OCI-M1 (cell line): ENCODE measurements at regions not wholly inside any gene's neighbourhood (a gene's known extent, or its start where the extent isn't known, plus 50 kb on each side); places are given as distances from the start of the nearest gene placed in this dataset.
"Not testable (repeated sequence)": the region's sequence is repeated elsewhere in the genome, so short reads cannot be mapped to it uniquely, and the experiment has no call there.

Source experiments
- DNase-seq: peaks from one replicate; lab custom pipeline; 2025; lab: John Stamatoyannopoulos, UW

DNA sequence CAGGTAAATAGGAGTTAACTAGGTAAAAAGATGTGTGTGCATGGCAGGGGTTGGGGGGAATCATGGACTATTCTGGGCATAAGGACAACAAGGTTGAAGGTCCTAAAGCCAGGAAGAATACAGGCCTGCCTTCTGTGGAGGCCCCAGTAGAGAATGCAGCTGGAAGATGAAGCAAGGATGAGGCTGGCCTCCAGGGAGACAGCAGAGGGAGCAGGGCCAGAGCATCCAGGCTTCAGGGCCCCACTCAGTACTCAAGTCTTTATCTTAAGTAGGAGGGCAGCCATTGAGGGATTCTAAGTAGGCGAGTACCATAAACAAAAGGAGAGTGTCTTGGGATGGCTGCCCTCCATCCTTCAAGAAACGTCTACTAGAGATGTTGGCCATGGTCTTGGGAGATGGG, 101.8 kb upstream of the APCDD1 start:
- DNase-seq: no peak

DNA sequence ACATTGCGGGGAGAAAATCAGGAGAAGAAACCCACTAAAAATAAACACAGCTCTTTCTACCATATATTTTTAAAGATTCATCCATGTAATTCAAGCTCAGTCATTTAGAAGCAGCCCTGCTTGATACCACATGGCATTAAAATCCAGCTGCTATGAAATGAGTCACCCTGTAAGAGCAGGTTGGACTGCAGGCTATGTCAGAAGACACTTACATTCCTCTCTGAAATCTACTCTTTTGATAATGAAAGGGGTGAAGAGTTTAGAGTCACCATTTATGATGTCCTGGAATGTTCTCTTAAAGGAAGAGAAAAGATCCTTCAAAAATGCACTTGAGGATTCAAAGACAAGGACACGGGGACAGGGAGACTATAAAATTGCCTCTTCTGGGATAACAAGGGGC, 100.6 kb upstream of the APCDD1 start:
- DNase-seq: no peak

DNA sequence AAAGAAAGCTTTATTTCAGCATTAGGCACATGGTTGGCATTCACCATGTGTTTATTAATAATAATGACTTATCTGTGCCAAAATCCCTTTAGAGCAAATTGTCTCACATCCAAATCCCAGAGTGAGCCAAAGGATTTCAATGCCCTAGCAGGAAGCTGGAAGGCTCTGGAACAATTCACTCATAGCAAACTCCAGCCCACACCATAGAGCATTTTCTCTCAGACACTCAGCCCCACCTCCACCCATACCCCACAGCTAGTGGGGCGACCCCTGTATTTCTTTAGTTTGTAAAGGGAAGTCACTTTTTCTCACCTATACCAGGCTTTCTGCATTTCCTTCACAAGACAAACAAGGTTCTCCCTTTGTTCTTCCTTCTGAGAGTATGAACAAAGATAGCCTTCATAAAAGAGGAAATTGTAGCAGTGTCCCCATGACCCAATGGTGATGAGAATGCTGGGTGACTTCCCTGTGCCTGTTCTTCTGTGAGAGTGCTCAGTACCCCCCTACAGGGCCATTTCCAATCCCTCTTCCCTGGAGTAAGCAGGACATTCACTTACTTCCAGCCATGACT, 100.1 kb upstream of the APCDD1 start:
- no peak for DNase-seq

DNA sequence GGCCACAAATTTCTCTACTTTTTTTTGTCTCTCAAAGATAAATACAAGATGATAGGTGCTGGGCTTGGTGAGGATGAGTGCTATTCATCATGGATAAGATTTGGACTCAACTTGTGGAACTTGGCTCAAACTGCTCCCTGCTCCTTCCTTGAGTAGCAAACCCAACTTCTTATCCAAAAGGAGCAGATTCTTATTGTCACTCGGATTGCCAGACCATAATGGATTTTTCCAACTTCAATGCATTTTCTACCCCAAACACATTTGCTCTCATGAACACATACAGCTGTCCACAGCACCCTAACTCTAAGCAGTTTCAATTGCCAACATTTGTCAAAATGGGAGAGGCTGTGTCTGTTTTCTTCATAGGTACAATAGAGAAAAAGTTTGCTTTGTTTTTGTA, 99.5 kb upstream of the APCDD1 start:
- no peak for DNase-seq

DNA sequence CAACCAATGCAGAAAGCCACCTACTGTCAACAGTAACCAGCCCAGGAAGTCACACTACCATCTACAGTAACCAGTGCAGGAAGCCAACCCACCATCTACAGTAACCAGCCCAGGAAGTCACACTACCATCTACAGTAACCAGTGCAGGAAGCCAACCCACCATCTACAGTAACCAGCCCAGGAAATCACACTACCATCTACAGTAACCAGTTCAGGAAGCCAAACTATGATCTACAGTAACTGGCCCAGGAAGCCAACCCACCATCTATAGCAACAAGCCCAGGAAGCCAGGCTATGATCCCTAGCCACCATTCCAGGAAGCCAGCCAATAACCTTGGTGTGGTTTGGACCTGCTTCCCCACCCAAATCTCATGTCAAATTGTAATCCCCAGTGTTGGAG, 97.4 kb upstream of the APCDD1 start:
- not testable (repeated sequence) for DNase-seq

DNA sequence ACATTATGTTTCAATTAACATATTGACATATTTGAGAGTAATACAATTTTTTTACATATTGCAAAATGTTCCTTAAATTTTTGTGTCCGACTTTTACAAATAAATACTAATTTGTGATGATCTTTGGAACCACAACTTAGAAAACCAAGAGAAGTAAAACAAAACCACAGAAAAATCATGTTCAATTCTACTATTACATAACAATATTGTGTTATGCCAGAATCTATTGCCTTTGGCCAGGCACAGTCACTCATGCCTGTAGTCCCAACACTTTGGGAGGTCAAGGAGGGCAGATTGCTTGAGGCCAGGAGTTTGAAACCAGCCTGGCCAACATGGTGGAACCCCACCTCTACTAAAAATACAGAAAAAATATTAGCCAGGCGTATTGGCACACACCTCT, 92.8 kb upstream of the APCDD1 start:
- DNase-seq: no peak

DNA sequence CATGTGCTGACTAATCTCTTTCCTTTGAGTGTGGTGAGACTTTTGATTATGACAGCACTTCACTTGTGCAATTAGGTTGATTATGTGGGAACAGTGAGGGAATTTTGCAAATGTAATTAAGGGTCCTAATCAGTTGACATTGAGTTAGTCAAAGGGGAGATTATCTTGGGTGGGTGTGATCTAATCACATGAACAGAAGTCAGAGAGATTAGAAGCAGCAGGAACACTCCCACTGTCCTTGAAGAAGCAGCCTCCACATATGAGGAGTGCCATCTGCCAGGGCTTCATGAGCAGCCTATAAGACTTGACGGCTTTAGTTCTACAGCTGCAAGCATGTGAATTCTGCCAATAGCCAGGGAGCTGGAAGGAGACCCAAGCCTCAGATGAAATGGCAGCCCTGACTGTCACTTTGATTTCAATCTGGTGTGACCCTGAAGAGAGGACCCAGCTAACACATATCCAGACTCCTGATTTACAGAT, 89.4 kb upstream of the APCDD1 start:
- no peak for DNase-seq

DNA sequence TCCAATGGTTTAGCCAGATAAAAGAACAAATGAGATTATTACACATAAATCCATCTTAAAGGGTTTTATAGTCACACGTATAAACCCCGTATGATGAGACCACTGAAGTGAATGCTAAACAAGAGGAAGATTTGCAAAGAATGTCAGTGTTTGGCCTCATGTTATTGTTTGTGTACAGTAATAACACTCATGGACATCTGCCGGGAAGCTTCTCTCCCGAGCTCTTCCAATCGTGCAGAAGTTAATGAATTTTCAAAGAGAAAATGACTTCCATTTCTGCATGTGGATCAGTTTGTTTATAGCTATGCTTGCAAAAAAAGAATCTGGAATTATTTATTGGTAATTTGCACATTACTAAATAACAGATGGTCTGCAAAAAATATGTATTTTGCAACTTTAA, 88.5 kb upstream of the APCDD1 start:
- DNase-seq: no peak

DNA sequence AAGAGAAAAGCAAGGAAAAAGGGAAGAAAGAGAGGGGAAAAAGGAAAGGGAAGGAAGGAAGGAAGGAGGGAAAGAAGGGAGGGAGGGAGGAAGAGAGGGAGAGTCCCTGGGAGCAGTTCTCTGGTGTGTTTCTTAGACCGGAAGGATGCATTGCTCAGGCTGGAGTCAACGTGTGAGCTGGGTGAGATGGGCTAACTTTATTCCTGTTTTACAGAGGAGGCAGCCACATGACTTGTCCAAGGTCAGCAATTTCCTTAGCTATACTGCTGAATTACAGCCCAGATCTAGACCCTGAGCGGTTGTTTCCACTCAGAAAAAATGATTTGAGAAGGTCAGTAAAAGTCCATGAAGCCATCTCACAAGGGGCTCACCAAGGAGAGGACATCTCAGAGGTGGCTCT, 86.6 kb upstream of the APCDD1 start:
- DNase-seq: no peak

DNA sequence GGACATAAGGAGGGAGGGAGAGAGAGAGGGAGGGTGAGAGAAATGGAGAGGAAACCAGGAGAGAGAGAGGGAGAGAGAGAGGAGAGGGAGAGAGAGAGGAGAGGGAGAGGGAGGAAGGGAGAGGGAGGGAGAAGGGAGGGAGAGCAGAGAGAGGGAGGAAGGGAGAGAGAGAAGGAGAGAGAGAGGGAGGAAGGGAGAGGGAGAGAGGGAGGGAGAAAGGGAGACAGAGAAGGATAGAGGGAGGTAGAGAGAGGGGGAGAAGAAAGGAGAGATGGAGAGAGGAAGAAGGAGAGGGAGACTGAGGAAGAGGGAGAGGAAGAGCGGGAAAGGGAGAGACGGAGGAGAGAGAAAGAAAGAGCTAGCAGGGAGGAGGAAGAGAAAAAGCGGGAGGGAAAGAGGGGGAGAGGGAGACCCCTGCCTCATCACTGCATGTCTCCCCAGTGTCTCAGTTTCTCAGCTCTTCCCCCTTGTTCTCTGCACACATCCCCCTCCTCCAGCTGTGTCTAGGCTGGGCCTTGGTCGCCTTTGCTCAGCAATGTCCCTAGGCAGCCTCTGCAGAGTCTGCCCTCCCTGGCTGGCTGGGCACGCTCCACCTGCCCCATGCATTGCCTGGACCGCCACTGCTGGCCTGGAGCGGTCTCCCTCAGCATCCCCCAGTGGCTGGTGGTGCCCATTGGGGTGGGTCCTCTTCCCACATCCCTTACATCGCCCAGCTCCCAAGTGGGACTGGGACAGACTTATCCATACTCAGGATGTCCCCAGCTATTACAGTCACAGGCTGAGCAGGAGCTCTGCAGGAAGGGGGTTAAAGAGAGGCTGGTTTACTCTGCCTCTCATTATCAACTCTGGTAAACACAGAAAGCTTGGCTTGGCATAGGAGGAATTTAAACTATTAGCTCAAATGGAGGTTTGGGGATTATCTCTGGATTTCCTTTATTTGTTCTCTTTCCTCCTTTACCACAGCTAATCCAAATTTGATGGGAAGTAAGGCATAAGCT, 85.7 kb upstream of the APCDD1 start:
- DNase-seq: no peak

DNA sequence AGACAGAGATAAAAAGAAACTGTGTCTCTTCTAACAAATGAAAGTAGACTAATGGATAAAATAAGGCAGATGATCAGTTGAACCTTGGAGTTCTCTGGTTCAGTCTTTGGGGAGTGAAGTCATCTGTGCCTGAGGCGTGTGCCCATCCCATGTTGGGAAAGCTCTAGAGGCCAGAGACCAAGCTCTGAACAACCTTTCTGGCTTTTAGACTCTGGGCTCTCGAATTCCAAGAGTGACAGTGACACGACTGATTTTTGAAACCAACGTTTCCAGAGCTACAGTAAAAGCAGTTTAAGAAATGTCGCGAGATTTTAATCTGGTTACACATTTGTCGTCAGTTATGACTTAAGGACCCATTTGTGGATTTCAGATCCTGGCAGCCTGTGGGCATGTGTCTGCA, 83.7 kb upstream of the APCDD1 start:
- no peak for DNase-seq

DNA sequence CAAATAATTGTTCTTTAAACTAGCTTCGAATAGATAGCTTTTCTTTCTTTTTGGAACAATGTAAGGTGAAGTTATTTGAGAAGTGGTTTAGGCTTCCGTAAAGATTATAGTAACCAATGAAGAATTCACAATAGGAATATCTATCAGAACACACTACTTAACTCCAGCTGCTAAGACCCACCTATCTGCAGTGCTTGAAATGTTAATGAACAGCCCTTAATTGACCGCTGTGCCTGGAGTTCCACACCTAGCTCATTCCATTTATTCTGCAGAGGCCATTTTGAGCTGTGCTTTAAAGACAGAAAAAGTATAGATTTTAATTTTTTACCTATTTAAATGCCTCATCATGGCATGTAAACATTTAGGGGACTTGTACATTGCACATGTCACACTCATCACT, 83.3 kb upstream of the APCDD1 start:
- no peak for DNase-seq

DNA sequence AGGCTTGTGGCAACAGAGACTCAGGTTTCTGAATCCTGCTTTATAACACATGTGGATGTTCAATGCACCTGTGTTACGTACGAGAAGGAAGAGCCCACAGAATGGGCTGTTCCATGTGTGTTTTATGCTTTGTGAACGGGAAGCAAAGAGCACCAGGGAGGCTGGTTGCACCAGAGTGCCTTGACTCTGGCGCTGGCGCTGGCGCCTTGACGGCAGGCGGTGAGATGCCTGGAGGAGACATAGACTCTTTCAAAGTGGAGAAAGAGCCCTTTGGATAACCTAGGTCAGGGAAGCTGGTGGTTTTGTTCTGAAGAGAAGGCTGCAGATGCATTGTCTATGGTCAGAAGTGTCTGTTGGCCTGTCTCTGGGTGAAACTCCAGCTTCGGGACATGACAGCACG, 80.2 kb upstream of the APCDD1 start:
- DNase-seq: no peak

DNA sequence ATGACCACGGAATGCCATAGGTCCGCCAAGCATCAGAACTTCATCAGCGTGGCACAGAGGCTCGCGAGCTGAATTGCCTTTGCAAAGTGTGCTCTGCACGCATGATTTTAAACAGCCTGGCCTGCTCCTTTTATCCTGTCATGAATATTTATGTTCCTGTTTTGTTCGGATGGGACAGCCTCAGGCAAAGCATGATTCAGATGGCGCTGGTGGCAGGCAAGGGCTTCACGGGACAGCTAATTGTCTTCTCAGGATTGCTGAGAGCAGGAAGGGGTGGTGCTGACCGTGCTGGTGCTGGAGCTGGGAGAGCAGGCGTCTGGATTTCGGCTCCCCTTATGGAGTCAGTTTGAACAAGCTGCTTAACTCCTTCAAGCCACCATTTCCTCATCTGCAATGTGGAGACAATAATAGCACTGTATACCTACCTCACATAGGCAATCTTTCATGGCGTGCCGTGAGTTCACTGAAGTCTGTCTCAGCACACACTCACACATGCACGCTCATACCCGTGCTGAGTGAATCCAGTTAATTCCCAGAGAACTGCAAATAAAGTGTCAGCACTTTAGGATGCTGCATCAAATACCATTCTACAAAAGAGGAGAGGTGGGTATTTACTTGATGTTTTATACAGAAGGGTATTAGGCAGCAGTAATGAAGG, 79.7 kb upstream of the APCDD1 start:
- DNase-seq: no peak

DNA sequence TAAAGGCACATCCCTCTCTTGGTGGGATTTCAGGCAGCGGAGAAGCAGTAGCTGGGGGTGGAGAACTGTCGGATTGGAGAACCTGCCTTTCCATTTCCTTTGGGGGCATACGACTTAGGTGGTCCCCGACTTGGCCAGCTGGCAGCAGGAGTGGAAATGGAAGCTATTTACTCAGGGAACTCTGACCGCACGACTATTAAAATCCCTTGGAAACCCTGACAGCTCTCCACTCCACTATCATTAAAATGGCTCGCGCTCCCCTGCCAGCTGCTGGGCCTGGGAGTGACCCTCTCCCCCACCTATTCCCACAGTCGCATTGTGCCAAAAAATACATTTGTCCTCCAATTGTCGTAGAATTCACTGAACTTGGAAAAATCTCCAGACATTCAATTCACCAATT, 77.7 kb upstream of the APCDD1 start:
- DNase-seq: no peak

DNA sequence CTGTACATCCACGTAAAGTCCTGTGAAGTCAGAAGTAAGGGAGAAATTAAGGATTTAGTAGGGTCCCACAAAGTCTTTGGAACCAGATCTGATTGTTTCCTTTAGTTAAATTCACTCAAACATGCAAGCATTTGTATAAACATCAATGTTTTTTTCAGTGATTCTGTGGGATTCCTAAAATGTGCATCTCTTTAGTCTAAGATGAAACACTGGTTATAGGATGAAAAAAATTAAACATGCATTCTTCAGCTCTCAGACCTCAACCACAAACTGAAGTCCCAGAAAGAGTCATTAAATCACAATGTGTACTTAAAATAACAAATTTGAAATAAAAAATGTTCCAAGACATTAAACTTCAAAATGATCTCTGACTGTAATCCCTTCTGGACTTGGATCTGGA, 76.5 kb upstream of the APCDD1 start:
- DNase-seq: no peak

DNA sequence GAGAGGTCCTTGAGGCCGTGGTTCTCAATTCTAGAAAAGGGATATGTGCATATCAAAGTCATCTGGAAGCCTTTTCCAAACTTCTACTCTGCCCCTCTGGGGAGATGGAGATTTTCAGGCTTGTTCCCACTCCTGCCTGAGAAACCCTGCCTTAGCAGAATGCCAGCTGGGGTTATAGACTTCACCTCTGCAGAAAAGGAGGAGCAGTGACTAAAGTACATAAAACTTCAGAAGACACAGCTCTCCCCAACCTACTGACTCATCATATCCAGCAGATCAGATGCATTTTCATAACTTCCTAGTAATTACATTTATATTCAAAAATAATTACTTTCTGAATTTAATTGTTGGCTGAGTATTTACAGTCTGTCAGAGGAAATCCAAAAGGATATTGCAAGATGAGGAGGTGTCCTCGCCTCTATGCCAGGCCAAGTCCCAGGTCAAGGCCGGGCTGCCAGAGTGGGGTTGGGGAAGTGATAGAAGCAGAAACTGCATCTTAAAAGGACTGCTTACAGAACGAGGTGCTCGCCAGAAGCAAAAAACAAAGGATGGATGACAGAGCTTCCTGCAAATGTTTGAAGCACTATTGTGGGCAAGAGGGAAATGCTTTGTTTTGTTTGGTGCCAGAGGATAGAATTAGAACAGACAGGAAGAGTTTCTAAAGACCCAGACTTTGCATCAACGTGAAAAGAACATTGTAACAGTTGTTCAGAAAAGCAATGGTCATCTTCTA, 75.6 kb upstream of the APCDD1 start:
- DNase-seq: no peak

DNA sequence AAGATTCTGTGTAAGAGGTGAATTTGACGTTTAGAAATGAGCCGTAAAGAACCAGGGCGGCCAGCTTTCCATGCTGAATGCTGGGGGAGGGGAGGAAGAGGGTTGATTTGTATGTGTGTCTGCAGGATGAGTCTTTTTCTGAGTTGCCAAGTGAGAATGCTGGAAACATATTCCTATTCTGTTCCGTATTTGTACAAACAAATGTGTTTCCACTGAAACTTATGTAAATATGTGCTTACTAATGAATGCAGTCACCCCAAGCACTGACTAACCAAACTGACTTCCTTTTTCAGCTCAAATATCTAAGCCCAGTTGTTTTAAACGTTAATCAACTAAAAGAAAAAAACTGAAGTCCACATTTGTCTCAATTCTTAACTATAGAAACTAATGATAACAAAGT, 74.9 kb upstream of the APCDD1 start:
- no peak for DNase-seq

DNA sequence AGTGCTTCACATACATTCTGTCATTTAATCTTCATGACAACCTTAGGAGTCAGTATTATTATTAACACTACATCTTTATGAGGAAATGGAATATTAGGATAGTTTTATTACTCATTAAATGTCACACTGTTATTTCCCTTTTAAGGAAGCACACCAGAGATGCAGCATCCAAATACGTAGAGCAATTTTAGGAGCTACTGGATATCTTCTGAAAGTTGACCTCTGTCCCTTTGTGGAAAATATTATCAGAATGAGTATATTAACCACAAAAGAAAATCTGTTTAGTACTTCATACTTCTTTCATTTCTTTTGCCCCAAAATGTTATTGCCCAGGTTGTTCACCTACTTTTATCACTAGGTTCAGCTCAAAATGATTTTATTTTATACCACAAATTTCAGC, 72.9 kb upstream of the APCDD1 start:
- no peak for DNase-seq

DNA sequence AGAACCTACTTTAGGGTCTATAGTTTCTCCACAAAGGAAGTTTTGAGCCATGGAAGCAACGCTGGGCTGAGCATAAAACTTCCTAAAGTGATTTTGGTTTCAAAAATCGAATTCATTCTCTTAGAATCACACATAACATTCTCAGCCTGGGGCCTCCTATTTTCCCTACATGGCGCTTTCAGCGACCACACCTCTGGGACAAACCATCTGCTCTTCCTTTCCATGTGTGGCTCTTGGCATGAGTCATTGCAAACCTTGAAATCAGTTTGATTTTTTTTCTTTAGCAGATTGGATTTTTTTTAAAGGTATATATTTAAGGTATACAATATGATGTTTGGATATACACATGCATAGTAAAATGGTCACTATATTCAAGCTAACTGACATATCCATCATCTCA, 72.5 kb upstream of the APCDD1 start:
- no peak for DNase-seq

DNA sequence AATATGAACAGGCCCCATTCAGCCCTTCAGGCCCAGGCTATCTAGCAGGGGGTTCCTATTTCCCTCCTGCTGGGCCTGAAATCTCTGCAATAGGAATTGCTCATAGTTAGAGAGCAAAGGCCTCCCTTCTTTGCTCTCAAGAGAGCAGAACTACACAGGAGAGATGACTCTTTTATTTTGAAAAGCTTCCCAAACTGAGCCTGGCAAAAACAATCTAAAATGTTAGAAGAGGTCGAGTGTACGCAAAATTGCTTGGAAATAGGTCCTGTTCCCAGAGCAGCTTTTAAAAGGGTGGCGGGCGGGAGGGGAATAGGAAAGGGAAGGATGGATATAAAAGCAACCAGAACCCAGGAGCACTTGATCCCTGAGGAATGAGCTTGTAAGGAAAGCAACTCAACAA, 68.4 kb upstream of the APCDD1 start:
- no peak for DNase-seq

DNA sequence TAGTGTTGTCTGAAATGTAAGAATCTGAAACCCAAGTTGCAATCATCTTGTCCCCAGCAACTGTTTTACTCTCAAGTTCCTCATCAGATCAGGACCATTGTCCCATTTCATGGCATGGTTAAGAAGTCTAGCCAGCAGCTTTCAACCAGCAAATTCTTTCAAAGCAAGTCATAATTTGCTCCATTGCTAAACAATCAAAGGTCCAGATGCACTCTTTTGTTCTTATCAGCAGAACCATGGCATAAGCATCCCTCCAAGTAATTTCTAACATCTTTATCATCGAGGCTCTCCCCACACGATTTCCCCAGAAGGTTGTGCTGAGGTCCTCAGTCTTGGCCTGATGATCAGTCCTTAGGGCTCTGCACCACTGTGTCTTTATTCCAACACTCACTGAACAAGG, 67.5 kb upstream of the APCDD1 start:
- no peak for DNase-seq
